GM23338 (cell line): ENCODE measurements at regions not wholly inside any gene's neighbourhood (a gene's known extent, or its start where the extent isn't known, plus 50 kb on each side); places are given as distances from the start of the nearest gene placed in this dataset.

ENCODE experiments used
- CREB1 ChIP-seq: fragments of 250-450 bp; sonication (Bioruptor Pico); IDR thresholded peaks from 2 replicates; pipeline ENCODE4 v1.5.0; 2020; ENCODE audit warnings: low read depth, mild to moderate bottlenecking, moderate library complexity
- EZH2 ChIP-seq: fragments of 200-600 bp; sonication (generic); IDR thresholded peaks from one replicate; pipeline ENCODE4 v1.8.0; 2017; ENCODE audit warnings: antibody characterized with exemption, mild to moderate bottlenecking, low read depth; ENCODE audit not compliant: unreplicated experiment
- EZH2phosphoT487 ChIP-seq: fragments of 200-600 bp; sonication (generic); IDR thresholded peaks from one replicate; pipeline ENCODE4 v1.8.1; 2018; ENCODE audit warnings: antibody characterized with exemption; ENCODE audit not compliant: unreplicated experiment
- JUNB ChIP-seq: IDR thresholded peaks from one replicate; pipeline ENCODE4 v1.6.1; 2016; ENCODE audit warnings: antibody characterized with exemption; ENCODE audit not compliant: unreplicated experiment
- NANOG ChIP-seq: IDR thresholded peaks from 2 replicates; pipeline ENCODE4 v1.6.1; 2016; ENCODE audit warnings: antibody characterized with exemption, borderline replicate concordance
- POLR2AphosphoS5 ChIP-seq: IDR thresholded peaks from 2 replicates; pipeline ENCODE4 v1.6.1; 2016; ENCODE audit warnings: antibody characterized with exemption, low read depth
- STAT1 ChIP-seq: IDR thresholded peaks from one replicate; pipeline ENCODE4 v1.6.1; 2016; ENCODE audit warnings: antibody characterized with exemption; ENCODE audit not compliant: unreplicated experiment
- ZNF114 ChIP-seq: fragments of 250-450 bp; sonication (Bioruptor Pico); IDR thresholded peaks from 2 replicates; pipeline ENCODE4 v1.5.0; 2020; ENCODE audit warnings: mild to moderate bottlenecking, moderate library complexity
- ZNF331 ChIP-seq: fragments of 250-450 bp; sonication (Bioruptor Pico); IDR thresholded peaks from 2 replicates; pipeline ENCODE4 v1.5.0; 2020; ENCODE audit warnings: low read depth, mild to moderate bottlenecking, moderate library complexity
- TF ChIP-seq, protein P1 (sequence below), 2 experiments: fragments of 200-600 bp in 1 of 2; sonication (generic) in 1 of 2; conservative IDR thresholded peaks; 2 replicates each; pipeline versions ENCODE4 v1.5.1 to v1.6.1; 2016 to 2017; ENCODE audit warnings: antibody characterized with exemption in 2 of 2, low read depth in 2 of 2, mild to moderate bottlenecking in 2 of 2, moderate library complexity in 1 of 2
- TF ChIP-seq, protein P2 (sequence below): IDR thresholded peaks from one replicate; pipeline ENCODE4 v1.6.1; 2018; ENCODE audit warnings: antibody characterized with exemption; ENCODE audit not compliant: unreplicated experiment
- TF ChIP-seq, protein P3 (sequence below): IDR thresholded peaks from 2 replicates; pipeline ENCODE4 v1.6.1; 2016; ENCODE audit warnings: antibody characterized with exemption
- TF ChIP-seq, protein P4 (sequence below): fragments of 250-450 bp; sonication (Bioruptor Pico); IDR thresholded peaks from 2 replicates; pipeline ENCODE4 v1.5.0; 2020; ENCODE audit warnings: mild to moderate bottlenecking, moderate library complexity

DNA sequence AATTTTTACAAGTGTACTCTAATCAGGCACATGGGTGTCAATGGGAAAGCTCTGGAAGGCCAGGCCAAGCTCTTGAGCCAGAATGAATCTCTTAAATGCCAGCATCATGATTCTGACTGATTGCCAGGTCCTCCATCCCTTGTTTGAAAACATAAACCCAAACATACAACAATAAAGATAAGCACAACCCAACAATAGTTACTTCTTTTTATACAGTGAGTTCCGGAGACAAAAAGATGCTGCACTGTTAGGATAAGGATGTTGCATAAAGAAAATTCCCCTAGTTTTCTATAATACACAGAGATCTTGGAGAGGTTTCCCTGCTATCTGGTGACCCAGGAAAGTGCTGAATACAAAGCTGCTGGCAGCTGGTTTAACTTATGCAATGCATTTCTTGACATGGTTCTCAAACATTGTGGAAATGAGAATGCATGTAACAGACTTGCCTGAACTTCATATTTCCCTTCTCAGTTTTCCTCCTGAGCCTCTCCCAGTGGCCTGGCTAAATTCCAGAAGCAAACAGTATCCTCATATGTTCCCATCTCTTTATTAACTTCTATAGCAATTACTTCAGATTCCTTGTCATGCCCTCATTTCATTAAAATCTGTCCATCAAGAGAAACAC is 180.1 kb upstream of the PRICKLE2 start:
- no peak for TF ChIP-seq EZH2
- TF ChIP-seq, protein P1, sequence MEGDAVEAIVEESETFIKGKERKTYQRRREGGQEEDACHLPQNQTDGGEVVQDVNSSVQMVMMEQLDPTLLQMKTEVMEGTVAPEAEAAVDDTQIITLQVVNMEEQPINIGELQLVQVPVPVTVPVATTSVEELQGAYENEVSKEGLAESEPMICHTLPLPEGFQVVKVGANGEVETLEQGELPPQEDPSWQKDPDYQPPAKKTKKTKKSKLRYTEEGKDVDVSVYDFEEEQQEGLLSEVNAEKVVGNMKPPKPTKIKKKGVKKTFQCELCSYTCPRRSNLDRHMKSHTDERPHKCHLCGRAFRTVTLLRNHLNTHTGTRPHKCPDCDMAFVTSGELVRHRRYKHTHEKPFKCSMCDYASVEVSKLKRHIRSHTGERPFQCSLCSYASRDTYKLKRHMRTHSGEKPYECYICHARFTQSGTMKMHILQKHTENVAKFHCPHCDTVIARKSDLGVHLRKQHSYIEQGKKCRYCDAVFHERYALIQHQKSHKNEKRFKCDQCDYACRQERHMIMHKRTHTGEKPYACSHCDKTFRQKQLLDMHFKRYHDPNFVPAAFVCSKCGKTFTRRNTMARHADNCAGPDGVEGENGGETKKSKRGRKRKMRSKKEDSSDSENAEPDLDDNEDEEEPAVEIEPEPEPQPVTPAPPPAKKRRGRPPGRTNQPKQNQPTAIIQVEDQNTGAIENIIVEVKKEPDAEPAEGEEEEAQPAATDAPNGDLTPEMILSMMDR (conservative IDR thresholded peaks at IDR 0.05; ENCODE audit: low read depth in 2 of 2): no peak
- TF ChIP-seq, protein P2, sequence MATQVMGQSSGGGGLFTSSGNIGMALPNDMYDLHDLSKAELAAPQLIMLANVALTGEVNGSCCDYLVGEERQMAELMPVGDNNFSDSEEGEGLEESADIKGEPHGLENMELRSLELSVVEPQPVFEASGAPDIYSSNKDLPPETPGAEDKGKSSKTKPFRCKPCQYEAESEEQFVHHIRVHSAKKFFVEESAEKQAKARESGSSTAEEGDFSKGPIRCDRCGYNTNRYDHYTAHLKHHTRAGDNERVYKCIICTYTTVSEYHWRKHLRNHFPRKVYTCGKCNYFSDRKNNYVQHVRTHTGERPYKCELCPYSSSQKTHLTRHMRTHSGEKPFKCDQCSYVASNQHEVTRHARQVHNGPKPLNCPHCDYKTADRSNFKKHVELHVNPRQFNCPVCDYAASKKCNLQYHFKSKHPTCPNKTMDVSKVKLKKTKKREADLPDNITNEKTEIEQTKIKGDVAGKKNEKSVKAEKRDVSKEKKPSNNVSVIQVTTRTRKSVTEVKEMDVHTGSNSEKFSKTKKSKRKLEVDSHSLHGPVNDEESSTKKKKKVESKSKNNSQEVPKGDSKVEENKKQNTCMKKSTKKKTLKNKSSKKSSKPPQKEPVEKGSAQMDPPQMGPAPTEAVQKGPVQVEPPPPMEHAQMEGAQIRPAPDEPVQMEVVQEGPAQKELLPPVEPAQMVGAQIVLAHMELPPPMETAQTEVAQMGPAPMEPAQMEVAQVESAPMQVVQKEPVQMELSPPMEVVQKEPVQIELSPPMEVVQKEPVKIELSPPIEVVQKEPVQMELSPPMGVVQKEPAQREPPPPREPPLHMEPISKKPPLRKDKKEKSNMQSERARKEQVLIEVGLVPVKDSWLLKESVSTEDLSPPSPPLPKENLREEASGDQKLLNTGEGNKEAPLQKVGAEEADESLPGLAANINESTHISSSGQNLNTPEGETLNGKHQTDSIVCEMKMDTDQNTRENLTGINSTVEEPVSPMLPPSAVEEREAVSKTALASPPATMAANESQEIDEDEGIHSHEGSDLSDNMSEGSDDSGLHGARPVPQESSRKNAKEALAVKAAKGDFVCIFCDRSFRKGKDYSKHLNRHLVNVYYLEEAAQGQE: no peak
- no peak for TF ChIP-seq POLR2AphosphoS5
- TF ChIP-seq, protein P3, sequence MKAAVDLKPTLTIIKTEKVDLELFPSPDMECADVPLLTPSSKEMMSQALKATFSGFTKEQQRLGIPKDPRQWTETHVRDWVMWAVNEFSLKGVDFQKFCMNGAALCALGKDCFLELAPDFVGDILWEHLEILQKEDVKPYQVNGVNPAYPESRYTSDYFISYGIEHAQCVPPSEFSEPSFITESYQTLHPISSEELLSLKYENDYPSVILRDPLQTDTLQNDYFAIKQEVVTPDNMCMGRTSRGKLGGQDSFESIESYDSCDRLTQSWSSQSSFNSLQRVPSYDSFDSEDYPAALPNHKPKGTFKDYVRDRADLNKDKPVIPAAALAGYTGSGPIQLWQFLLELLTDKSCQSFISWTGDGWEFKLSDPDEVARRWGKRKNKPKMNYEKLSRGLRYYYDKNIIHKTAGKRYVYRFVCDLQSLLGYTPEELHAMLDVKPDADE: no peak
- TF ChIP-seq EZH2phosphoT487: no peak
- no peak for TF ChIP-seq ZNF331 (CRISPR knock-in tag)
- TF ChIP-seq, protein P4, sequence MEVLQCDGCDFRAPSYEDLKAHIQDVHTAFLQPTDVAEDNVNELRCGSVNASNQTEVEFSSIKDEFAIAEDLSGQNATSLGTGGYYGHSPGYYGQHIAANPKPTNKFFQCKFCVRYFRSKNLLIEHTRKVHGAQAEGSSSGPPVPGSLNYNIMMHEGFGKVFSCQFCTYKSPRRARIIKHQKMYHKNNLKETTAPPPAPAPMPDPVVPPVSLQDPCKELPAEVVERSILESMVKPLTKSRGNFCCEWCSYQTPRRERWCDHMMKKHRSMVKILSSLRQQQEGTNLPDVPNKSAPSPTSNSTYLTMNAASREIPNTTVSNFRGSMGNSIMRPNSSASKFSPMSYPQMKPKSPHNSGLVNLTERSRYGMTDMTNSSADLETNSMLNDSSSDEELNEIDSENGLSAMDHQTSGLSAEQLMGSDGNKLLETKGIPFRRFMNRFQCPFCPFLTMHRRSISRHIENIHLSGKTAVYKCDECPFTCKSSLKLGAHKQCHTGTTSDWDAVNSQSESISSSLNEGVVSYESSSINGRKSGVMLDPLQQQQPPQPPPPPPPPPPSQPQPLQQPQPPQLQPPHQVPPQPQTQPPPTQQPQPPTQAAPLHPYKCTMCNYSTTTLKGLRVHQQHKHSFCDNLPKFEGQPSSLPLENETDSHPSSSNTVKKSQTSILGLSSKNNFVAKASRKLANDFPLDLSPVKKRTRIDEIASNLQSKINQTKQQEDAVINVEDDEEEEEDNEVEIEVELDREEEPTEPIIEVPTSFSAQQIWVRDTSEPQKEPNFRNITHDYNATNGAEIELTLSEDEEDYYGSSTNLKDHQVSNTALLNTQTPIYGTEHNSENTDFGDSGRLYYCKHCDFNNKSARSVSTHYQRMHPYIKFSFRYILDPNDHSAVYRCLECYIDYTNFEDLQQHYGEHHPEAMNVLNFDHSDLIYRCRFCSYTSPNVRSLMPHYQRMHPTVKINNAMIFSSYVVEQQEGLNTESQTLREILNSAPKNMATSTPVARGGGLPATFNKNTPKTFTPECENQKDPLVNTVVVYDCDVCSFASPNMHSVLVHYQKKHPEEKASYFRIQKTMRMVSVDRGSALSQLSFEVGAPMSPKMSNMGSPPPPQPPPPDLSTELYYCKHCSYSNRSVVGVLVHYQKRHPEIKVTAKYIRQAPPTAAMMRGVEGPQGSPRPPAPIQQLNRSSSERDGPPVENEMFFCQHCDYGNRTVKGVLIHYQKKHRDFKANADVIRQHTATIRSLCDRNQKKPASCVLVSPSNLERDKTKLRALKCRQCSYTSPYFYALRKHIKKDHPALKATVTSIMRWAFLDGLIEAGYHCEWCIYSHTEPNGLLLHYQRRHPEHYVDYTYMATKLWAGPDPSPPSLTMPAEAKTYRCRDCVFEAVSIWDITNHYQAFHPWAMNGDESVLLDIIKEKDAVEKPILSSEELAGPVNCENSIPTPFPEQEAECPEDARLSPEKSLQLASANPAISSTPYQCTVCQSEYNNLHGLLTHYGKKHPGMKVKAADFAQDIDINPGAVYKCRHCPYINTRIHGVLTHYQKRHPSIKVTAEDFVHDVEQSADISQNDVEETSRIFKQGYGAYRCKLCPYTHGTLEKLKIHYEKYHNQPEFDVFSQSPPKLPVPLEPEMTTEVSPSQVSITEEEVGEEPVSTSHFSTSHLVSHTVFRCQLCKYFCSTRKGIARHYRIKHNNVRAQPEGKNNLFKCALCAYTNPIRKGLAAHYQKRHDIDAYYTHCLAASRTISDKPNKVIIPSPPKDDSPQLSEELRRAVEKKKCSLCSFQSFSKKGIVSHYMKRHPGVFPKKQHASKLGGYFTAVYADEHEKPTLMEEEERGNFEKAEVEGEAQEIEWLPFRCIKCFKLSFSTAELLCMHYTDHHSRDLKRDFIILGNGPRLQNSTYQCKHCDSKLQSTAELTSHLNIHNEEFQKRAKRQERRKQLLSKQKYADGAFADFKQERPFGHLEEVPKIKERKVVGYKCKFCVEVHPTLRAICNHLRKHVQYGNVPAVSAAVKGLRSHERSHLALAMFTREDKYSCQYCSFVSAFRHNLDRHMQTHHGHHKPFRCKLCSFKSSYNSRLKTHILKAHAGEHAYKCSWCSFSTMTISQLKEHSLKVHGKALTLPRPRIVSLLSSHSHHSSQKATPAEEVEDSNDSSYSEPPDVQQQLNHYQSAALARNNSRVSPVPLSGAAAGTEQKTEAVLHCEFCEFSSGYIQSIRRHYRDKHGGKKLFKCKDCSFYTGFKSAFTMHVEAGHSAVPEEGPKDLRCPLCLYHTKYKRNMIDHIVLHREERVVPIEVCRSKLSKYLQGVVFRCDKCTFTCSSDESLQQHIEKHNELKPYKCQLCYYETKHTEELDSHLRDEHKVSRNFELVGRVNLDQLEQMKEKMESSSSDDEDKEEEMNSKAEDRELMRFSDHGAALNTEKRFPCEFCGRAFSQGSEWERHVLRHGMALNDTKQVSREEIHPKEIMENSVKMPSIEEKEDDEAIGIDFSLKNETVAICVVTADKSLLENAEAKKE: no peak
- TF ChIP-seq CREB1 (CRISPR knock-in tag): no peak
- no peak for TF ChIP-seq JUNB
- no peak for TF ChIP-seq ZNF114 (CRISPR knock-in tag)
- no peak for TF ChIP-seq STAT1
- no peak for TF ChIP-seq NANOG
